ENCODE measurements at regions not wholly inside any gene's neighbourhood (a gene's known extent, or its start where the extent isn't known, plus 50 kb on each side); places are given as distances from the start of the nearest gene placed in this dataset.

DNA sequence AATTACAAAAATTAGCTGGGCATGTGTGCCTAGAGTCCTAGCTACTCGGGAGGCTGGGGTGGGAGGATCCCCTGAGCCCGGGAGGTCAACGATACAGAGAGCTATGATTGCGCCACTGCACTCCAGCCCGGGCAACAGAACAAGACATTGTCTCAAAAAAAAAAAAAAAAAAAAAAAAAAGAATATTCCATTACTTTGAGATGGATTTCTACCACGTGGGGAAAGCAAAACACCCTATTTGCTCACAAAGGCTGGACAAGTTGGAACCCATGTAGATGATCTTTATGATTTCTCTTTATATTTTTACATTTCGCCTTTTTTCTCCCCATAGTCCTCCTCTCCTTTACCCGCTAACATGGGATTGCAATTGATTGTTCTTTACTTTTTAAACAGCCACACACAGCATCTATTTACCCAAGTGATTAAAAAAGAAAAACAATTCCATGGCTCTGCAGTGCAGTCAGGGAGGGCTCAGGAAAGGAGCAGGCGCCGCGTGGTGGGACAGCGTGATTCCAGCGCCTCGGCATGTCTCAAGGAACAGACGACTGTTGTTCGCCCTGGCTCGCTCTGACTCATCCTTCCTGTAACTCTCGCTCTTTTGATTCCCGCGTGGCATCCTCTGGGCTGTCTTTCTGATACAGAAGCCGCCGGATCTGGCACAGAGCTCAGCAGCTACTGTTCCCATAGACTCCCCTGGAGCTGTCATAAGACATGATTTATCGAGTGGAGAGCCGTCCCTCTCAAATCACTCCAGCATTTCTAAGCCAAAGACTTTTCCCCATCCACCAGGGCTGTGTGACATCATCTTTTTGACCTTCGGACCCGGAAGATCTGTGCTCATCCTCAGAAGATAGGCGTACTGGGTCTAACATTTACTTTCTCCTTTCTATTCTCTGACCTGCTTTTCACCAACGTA, 230.4 kb upstream of the AGAP1 start:
- Histone ChIP-seq H3K4me2 (ENCODE audit: extremely low read depth, insufficient read depth, low read length) (peak overlapping the region; percentile 32), H4K20me1 (ENCODE audit: control insufficient read depth, extremely low read depth, insufficient read depth, low read length) (no peaks in the 10 kb centered on the region), H3K9ac (ENCODE audit: insufficient read depth, low read length) (no peak overlapping the region), H3K4me3 (replicated peaks in 1 of 4; ENCODE audit: control extremely low read depth in 1 of 4, insufficient read depth in 1 of 4, low read depth in 3 of 4, low read length in 4 of 4) (peak overlapping the region in 1 of 4 experiments; percentile 32), H3K79me2 (ENCODE audit: control insufficient read depth, insufficient read depth, low read length) (no peaks in the 10 kb centered on the region), H3K4me1 (ENCODE audit: control insufficient read depth, extremely low read depth, insufficient read depth, low read length) (peaks cover 15% of the 10 kb centered on the region), H3K27me3 (ENCODE audit: control insufficient read depth, insufficient read depth, low read length) (no peaks in the 10 kb centered on the region), H3K9me3 (ENCODE audit: control insufficient read depth, insufficient read depth, low read depth, low read length) (no peaks in the 10 kb centered on the region), H3K27ac (ENCODE audit: insufficient read depth, low read length) (peak overlapping the region; percentile 49), H2AFZ (ENCODE audit: low read length) (peak overlapping the region; percentile 50), H3K36me3 (ENCODE audit: control insufficient read depth, insufficient read depth, low read length) (no peaks in the 10 kb centered on the region)
- TF ChIP-seq, protein P1, sequence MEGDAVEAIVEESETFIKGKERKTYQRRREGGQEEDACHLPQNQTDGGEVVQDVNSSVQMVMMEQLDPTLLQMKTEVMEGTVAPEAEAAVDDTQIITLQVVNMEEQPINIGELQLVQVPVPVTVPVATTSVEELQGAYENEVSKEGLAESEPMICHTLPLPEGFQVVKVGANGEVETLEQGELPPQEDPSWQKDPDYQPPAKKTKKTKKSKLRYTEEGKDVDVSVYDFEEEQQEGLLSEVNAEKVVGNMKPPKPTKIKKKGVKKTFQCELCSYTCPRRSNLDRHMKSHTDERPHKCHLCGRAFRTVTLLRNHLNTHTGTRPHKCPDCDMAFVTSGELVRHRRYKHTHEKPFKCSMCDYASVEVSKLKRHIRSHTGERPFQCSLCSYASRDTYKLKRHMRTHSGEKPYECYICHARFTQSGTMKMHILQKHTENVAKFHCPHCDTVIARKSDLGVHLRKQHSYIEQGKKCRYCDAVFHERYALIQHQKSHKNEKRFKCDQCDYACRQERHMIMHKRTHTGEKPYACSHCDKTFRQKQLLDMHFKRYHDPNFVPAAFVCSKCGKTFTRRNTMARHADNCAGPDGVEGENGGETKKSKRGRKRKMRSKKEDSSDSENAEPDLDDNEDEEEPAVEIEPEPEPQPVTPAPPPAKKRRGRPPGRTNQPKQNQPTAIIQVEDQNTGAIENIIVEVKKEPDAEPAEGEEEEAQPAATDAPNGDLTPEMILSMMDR (conservative IDR thresholded peaks at IDR 0.05 in 1 of 2, IDR thresholded peaks at IDR 0.05 in 1 of 2; ENCODE audit: low read depth in 1 of 2, low read length in 2 of 2) = peak in 1 of 2 donors; percentile 9
- no peak for TF ChIP-seq EZH2 (IDR thresholded peaks at IDR 0.05; ENCODE audit: low read length, missing control alignments)
- peak; percentile 83 to 94 for DNase-seq (ENCODE audit: low read depth in 2 of 2)

DNA sequence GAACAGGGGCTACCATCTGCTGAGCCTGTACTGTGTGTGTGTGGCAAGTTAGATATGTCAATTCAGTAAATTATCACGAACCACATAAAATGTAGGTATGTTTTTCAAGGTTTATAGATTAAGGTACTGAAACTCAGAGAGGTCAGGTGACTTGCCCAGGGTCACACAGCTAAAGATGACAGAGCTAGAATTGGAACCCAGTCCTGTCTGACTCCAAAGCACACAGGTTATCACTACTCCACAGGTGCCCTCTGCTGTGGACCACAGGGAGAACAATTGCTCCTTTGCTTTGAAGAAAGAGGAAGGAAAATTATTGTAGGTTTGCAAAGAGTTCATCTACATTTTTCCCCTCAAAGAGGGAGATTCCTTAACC, 229.7 kb upstream of the AGAP1 start:
- no peak overlapping the region for H3K9ac ChIP-seq (ENCODE audit: insufficient read depth, low read length)
- H3K4me3 ChIP-seq (replicated peaks in 1 of 4; ENCODE audit: control extremely low read depth in 1 of 4, insufficient read depth in 1 of 4, low read depth in 3 of 4, low read length in 4 of 4) = peak overlapping the region in 1 of 4 experiments; percentile 32
- TF ChIP-seq, protein P1 (conservative IDR thresholded peaks at IDR 0.05 in 1 of 2, IDR thresholded peaks at IDR 0.05 in 1 of 2; ENCODE audit: low read depth in 1 of 2, low read length in 2 of 2) = no peak
- no peak for TF ChIP-seq EZH2 (IDR thresholded peaks at IDR 0.05; ENCODE audit: low read length, missing control alignments)
- no peaks in the 10 kb centered on the region for H3K36me3 ChIP-seq (ENCODE audit: control insufficient read depth, insufficient read depth, low read length)
- no peak for DNase-seq (ENCODE audit: low read depth in 2 of 2)
- no peaks in the 10 kb centered on the region for H3K9me3 ChIP-seq (ENCODE audit: control insufficient read depth, insufficient read depth, low read depth, low read length)
- H3K27ac ChIP-seq (ENCODE audit: insufficient read depth, low read length) = peak overlapping the region; percentile 49
- H2AFZ ChIP-seq (ENCODE audit: low read length) = peak overlapping the region; percentile 50
- H3K4me1 ChIP-seq (ENCODE audit: control insufficient read depth, extremely low read depth, insufficient read depth, low read length) = peaks cover 15% of the 10 kb centered on the region
- peak overlapping the region; percentile 32 for H3K4me2 ChIP-seq (ENCODE audit: extremely low read depth, insufficient read depth, low read length)
- H4K20me1 ChIP-seq (ENCODE audit: control insufficient read depth, extremely low read depth, insufficient read depth, low read length) = no peaks in the 10 kb centered on the region
- no peaks in the 10 kb centered on the region for H3K79me2 ChIP-seq (ENCODE audit: control insufficient read depth, insufficient read depth, low read length)
- no peaks in the 10 kb centered on the region for H3K27me3 ChIP-seq (ENCODE audit: control insufficient read depth, insufficient read depth, low read length)

- Histone ChIP-seq H3K4me2 (ENCODE audit: extremely low read depth, insufficient read depth, low read length) (no peak overlapping the region), H3K4me1 (ENCODE audit: control insufficient read depth, extremely low read depth, insufficient read depth, low read length) (peaks cover 15% of the 10 kb centered on the region), H2AFZ (ENCODE audit: low read length) (no peak overlapping the region), H3K9me3 (ENCODE audit: control insufficient read depth, insufficient read depth, low read depth, low read length) (no peaks in the 10 kb centered on the region), H3K4me3 (replicated peaks in 1 of 4; ENCODE audit: control extremely low read depth in 1 of 4, insufficient read depth in 1 of 4, low read depth in 3 of 4, low read length in 4 of 4) (no peak overlapping the region), H3K27ac (ENCODE audit: insufficient read depth, low read length) (no peak overlapping the region), H3K79me2 (ENCODE audit: control insufficient read depth, insufficient read depth, low read length) (no peaks in the 10 kb centered on the region), H4K20me1 (ENCODE audit: control insufficient read depth, extremely low read depth, insufficient read depth, low read length) (no peaks in the 10 kb centered on the region), H3K27me3 (ENCODE audit: control insufficient read depth, insufficient read depth, low read length) (no peaks in the 10 kb centered on the region), H3K9ac (ENCODE audit: insufficient read depth, low read length) (no peak overlapping the region), H3K36me3 (ENCODE audit: control insufficient read depth, insufficient read depth, low read length) (no peaks in the 10 kb centered on the region)
- no peak for DNase-seq (ENCODE audit: low read depth in 2 of 2)
- TF ChIP-seq, protein P1 (conservative IDR thresholded peaks at IDR 0.05 in 1 of 2, IDR thresholded peaks at IDR 0.05 in 1 of 2; ENCODE audit: low read depth in 1 of 2, low read length in 2 of 2) = no peak
- no peak for TF ChIP-seq EZH2 (IDR thresholded peaks at IDR 0.05; ENCODE audit: low read length, missing control alignments)
Observed at GRCh38 chr2:235264512-235264911, 229.3 kb upstream of the AGAP1 start.

Data from fibroblast of lung (primary cell).